HepG2 (cell line): ENCODE measurements at regions not wholly inside any gene's neighbourhood (a gene's known extent, or its start where the extent isn't known, plus 50 kb on each side); places are given as distances from the start of the nearest gene placed in this dataset.

Experiments
- ATAC-seq: fragments of 200-7000 bp; cut with Tn5 transposase; 3 replicates; pipeline ENCODE4 v1.9.1; 2020; ENCODE audit warnings: mild to moderate bottlenecking, moderate library complexity
- BruUV-seq: library from RNA; stranded (reverse); fragments of 400-500 nt; replicated peaks from 2 replicates; lab custom pipeline; 2021; lab: Mats Ljungman, UMichigan
- CTCF ChIA-PET: fragments of 300-600 bp; formaldehyde crosslinking; extraction: SDS; loops from one replicate; lab custom pipeline; 2021; ENCODE audit warnings: low total read pairs, inconsistent platforms, low intra/inter-chr PET ratio; lab: Yijun Ruan, JAX
- POLR2A ChIA-PET: fragments of 350-600 bp; sonication (Branson Sonifier 250); formaldehyde crosslinking; loops from one replicate; lab custom pipeline; 2020; ENCODE audit warnings: antibody characterized with exemption, inconsistent platforms; lab: Yijun Ruan, JAX
- DNase-seq: peaks from one replicate; pipeline ENCODE4 v3.0.0-alpha.2; 2015; ENCODE audit warnings: low spot score
- FAIRE-seq: peaks from 3 replicates; lab custom pipeline; 2011; peaks lifted over from hg19 to GRCh38; lab: Jason Lieb, UNC
- H2AFZ ChIP-seq: one replicate; pipeline ENCODE4 v1.6.1; 2011; ENCODE audit warnings: low read length, inconsistent platforms
- H3K27ac ChIP-seq: fragments of 300-600 bp; 3 replicates; pipeline ENCODE4 v1.8.0; 2011; ENCODE audit warnings: mixed run types, mild to moderate bottlenecking, mixed read lengths, low read length, inconsistent platforms; ENCODE audit not compliant: insufficient read depth; ENCODE audit errors: extremely low read length
- H3K27me3 ChIP-seq, 2 experiments: fragments of 200-600 bp in 1 of 2; 2 replicates in 1 of 2; 3 replicates in 1 of 2; pipeline versions ENCODE4 v1.6.0 to v1.8.0; 2011; ENCODE audit warnings: low read length in 2 of 2, mild to moderate bottlenecking in 2 of 2, moderate library complexity in 2 of 2, inconsistent platforms in 1 of 2; ENCODE audit not compliant: insufficient read depth in 2 of 2, control insufficient read depth in 1 of 2
- H3K36me3 ChIP-seq, 2 experiments: fragments of 200-600 bp in 1 of 2; replicated peaks in 1 of 2; 2 replicates in 1 of 2; 3 replicates in 1 of 2; pipeline versions ENCODE4 v1.5.1 to v1.8.0; 2011; ENCODE audit warnings: low read length in 2 of 2, inconsistent platforms in 1 of 2; ENCODE audit not compliant: insufficient read depth in 2 of 2, control insufficient read depth in 1 of 2
- H3K4me1 ChIP-seq: 2 replicates; pipeline ENCODE4 v1.5.1; 2012; ENCODE audit warnings: low read length, inconsistent platforms; ENCODE audit not compliant: insufficient read depth
- H3K4me2 ChIP-seq: 2 replicates; pipeline ENCODE4 v1.6.0; 2011; ENCODE audit warnings: low read depth, low read length, inconsistent platforms
- H3K4me3 ChIP-seq, 3 experiments: fragments of 200-600 bp in 1 of 3; sonication (generic), shearing (Covaris generic) in 1 of 3; replicated peaks in 1 of 3; 2 replicates each; pipeline ENCODE4 v1.5.1; 2011 to 2016; ENCODE audit warnings: low read length in 3 of 3, inconsistent platforms in 2 of 3, low read depth in 2 of 3, mild to moderate bottlenecking in 2 of 3, control low read depth in 1 of 3, mixed read lengths in 1 of 3; ENCODE audit not compliant: insufficient read depth in 1 of 3
- H3K79me2 ChIP-seq: one replicate; pipeline ENCODE4 v1.6.1; 2011; ENCODE audit warnings: low read length, inconsistent platforms; ENCODE audit not compliant: insufficient read depth
- H3K9ac ChIP-seq: 2 replicates; pipeline ENCODE4 v1.6.0; 2011; ENCODE audit warnings: mild to moderate bottlenecking, low read depth, low read length, inconsistent platforms; ENCODE audit not compliant: insufficient read depth
- H3K9me3 ChIP-seq: 2 replicates; pipeline ENCODE4 v1.5.1; 2012; ENCODE audit warnings: mild to moderate bottlenecking, low read length
- H4K20me1 ChIP-seq: 2 replicates; pipeline ENCODE4 v1.6.0; 2011; ENCODE audit warnings: inconsistent platforms, mild to moderate bottlenecking, low read length, moderate library complexity; ENCODE audit not compliant: insufficient read depth
- HDAC2 ChIP-seq: sonication (generic); formaldehyde crosslinking; IDR thresholded peaks from 2 replicates; pipeline ENCODE4 v1.4.0; 2020; ENCODE audit warnings: missing genetic modification reagents
- KLF6 ChIP-seq: IDR thresholded peaks from 2 replicates; pipeline ENCODE4 v1.8.0; 2016; ENCODE audit warnings: missing biosample characterization, missing genetic modification reagents
- NFE2L2 ChIP-seq: fragments of 150-350 bp; IDR thresholded peaks from 2 replicates; pipeline ENCODE4 v1.6.1; 2014; ENCODE audit warnings: low read length
- U2AF2 ChIP-seq: fragments of 200-400 bp; formaldehyde crosslinking; IDR thresholded peaks from 2 replicates; pipeline ENCODE4 v1.6.1; 2017; ENCODE audit warnings: low read depth, mild to moderate bottlenecking, low read length
- ZNF207 ChIP-seq: fragments of 450-650 bp; IDR thresholded peaks from 2 replicates; pipeline ENCODE4 v1.6.1; 2016; ENCODE audit warnings: antibody characterized with exemption, borderline replicate concordance
- WGBS: methylation state at CpG from one replicate; pipeline ENCODE4 v1.1.6; 2017; ENCODE audit warnings: low lambda C conversion rate; 5-methylcytosine and 5-hydroxymethylcytosine counted together
- in situ Hi-C: cut with HindIII; loops from 2 replicates; pipeline ENCODE4 v1.10.0; 2017; ENCODE audit warnings: low pct_unique_long_range_greater_than_20kb; ENCODE audit not compliant: extremely low pct_ligation_motif_present
- intact Hi-C: fragments of 100-400 bp; cut with micrococcal nuclease; formaldehyde crosslinking; loops from one replicate; pipeline ENCODE4 v1.10.0; 2022; ENCODE audit not compliant: unreplicated experiment
- TF ChIP-seq, protein P1 (sequence below): sonication (generic); formaldehyde crosslinking; IDR thresholded peaks from 2 replicates; pipeline ENCODE4 v1.5.0; 2020; ENCODE audit warnings: missing genetic modification reagents

DNA sequence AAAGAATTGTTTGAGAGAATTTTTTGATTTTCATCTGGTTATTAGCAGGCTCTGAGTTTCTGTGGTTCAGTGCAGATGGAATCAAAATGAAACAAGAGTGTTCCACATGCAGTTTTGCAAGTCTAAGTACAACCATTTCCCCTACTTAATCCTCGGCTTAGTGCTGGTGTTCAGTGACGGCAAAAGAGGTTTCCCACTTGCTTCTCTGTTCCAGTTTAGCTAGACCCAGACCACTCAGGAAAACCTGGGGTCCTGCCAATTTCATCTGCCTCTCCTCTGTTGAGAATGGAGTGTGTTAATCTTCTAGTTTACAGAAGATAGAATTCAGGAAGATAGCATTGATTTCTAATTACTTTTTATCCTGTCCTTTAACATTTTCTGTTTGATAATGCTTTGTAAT is 996.2 kb upstream of the FANCL start:
- Histone ChIP-seq H3K36me3 (no peaks in the 10 kb centered on the region), H2AFZ (no peak overlapping the region), H3K9me3 (no peaks in the 10 kb centered on the region), H3K9ac (no peak overlapping the region), H3K4me2 (no peak overlapping the region), H3K27ac (no peak overlapping the region), H3K4me1 (no peaks in the 10 kb centered on the region), H3K4me3 (no peak overlapping the region), H3K27me3 (no peaks in the 10 kb centered on the region), H3K79me2 (no peaks in the 10 kb centered on the region), H4K20me1 (no peaks in the 10 kb centered on the region)
- ATAC-seq (no peak), FAIRE-seq (no peak), DNase-seq (no peak)
- ChIA-PET CTCF (no interaction called here), POLR2A (no interaction called here)
- no peak for TF ChIP-seq KLF6 (CRISPR knock-in tag)
- TF ChIP-seq ZNF207 = no peak
- no peak for TF ChIP-seq HDAC2 (CRISPR knock-in tag)
- TF ChIP-seq, protein P1, sequence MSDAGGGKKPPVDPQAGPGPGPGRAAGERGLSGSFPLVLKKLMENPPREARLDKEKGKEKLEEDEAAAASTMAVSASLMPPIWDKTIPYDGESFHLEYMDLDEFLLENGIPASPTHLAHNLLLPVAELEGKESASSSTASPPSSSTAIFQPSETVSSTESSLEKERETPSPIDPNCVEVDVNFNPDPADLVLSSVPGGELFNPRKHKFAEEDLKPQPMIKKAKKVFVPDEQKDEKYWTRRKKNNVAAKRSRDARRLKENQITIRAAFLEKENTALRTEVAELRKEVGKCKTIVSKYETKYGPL (CRISPR knock-in tag) = no peak
- intact Hi-C loops = no loop called here
- in situ Hi-C loops = no loop called here
- no TSS peak for BruUV-seq
- WGBS = 6% methylated on average over 2 of the region's 2 CpGs

DNA sequence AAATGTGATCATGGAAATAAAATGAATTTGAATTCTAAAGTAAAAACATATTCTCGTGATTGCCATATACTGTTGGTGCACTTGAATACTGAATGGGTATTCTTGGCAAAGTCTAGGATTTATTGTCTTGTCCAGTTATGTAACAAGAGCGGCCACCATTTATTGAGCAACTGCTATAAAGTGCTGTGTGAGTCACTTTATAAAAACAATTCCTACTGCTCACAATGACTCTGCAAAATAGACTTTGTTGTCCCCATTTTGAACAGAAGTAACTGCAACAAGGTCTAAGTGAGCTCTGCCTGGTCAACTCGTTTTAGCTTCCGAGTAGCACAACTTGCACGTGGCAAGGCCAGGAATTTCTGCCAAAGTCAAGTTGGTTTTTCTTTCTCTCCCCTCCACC is 995.6 kb upstream of the FANCL start:
- H3K4me3 ChIP-seq = no peak overlapping the region
- no peak overlapping the region for H3K4me2 ChIP-seq
- in situ Hi-C loops (no loop called here), intact Hi-C loops (no loop called here)
- H3K4me1 ChIP-seq = no peaks in the 10 kb centered on the region
- no peak overlapping the region for H2AFZ ChIP-seq
- H3K27me3 ChIP-seq = no peaks in the 10 kb centered on the region
- H3K9me3 ChIP-seq = no peaks in the 10 kb centered on the region
- ATAC-seq = no peak
- H3K9ac ChIP-seq = no peak overlapping the region
- H3K27ac ChIP-seq = no peak overlapping the region
- TF ChIP-seq NFE2L2 = peak; percentile 43; the same call in 1 of the 2 replicates
- TF ChIP-seq U2AF2 = no peak
- BruUV-seq = no TSS peak
- 38% methylated on average over 5 of the region's 5 CpGs for WGBS
- ChIA-PET CTCF (no interaction called here), POLR2A (no interaction called here)
- FAIRE-seq = no peak
- H4K20me1 ChIP-seq = no peaks in the 10 kb centered on the region
- H3K79me2 ChIP-seq = no peaks in the 10 kb centered on the region
- no peak for DNase-seq
- H3K36me3 ChIP-seq = no peaks in the 10 kb centered on the region
